SK-N-SH treated with all-trans-retinoic acid at 6 μM for 48 hours (cell line): ENCODE measurements at regions not wholly inside any gene's neighbourhood (a gene's known extent, or its start where the extent isn't known, plus 50 kb on each side); places are given as distances from the start of the nearest gene placed in this dataset.

Experiments used
- ARNTL ChIP-seq: fragments of 450-650 bp; formaldehyde crosslinking; IDR thresholded peaks from 2 replicates; pipeline ENCODE4 v1.5.0; 2020; ENCODE audit warnings: low read depth, mild to moderate bottlenecking, moderate library complexity, borderline replicate concordance
- BACH2 ChIP-seq: fragments of 250-450 bp; sonication (Bioruptor Pico); IDR thresholded peaks from 2 replicates; pipeline ENCODE4 v1.9.0; 2021; ENCODE audit warnings: mild to moderate bottlenecking, borderline replicate concordance
- CSRNP3 ChIP-seq: fragments of 250-450 bp; sonication (Bioruptor Pico); IDR thresholded peaks from 2 replicates; pipeline ENCODE4 v1.5.1; 2021; ENCODE audit warnings: mild to moderate bottlenecking, moderate library complexity
- ISL1 ChIP-seq: fragments of 250-450 bp; sonication (Bioruptor Pico); IDR thresholded peaks from 2 replicates; pipeline ENCODE4 v2.1.2; 2022; ENCODE audit warnings: mild to moderate bottlenecking, moderate library complexity
- TCF4 ChIP-seq: fragments of 250-450 bp; sonication (Bioruptor Pico); IDR thresholded peaks from 2 replicates; pipeline ENCODE4 v1.8.0; 2021; ENCODE audit warnings: mild to moderate bottlenecking, moderate library complexity, borderline replicate concordance
- TOX ChIP-seq: fragments of 250-450 bp; sonication (Bioruptor Pico); IDR thresholded peaks from 2 replicates; pipeline ENCODE4 v1.8.0; 2021; ENCODE audit warnings: mild to moderate bottlenecking, moderate library complexity, borderline replicate concordance
- ZFP3 ChIP-seq: fragments of 250-450 bp; sonication (Bioruptor Pico); IDR thresholded peaks from 2 replicates; pipeline ENCODE4 v1.5.0; 2020; ENCODE audit warnings: mild to moderate bottlenecking, moderate library complexity
- ZFP30 ChIP-seq: fragments of 450-650 bp; formaldehyde crosslinking; IDR thresholded peaks from 2 replicates; pipeline ENCODE4 v1.5.0; 2022; ENCODE audit warnings: mild to moderate bottlenecking, moderate library complexity
- ZNF565 ChIP-seq: fragments of 450-650 bp; formaldehyde crosslinking; conservative IDR thresholded peaks from 2 replicates; pipeline ENCODE4 v1.5.0; 2020; ENCODE audit warnings: low read depth, mild to moderate bottlenecking, moderate library complexity
- TF ChIP-seq, protein P1 (sequence below): fragments of 250-450 bp; sonication (Bioruptor Pico); IDR thresholded peaks from 2 replicates; pipeline ENCODE4 v1.5.1; 2020; ENCODE audit warnings: low read depth, mild to moderate bottlenecking, moderate library complexity

DNA sequence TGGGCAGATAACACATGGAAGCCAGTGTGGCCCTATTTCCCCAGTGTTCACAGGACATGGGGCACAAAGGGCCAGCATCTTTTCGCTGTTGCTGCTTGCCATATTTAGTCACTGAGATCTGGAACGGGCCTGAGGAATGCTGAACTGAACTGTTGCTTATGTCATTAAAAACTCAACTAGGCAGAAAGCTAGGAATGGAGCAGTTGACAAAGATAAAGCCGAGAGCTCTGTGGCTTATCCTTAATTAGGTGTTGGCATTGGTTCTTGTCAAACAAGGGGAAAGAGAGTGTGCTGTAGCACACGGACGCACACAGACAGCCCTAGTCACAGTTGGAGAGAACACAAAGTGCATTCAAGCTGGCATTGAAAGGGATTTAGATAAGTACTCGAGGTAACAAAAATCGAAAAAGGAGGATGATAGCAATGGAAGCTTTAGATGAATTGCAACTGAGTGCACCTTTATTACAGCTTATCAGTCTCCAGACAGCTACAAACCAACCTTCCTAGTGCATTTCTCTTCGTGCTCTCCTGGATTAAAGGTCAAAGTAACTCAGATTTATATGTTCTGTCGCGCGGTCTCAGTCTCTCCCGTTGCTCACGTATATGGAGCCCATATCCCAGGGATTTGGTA lies 450.2 kb upstream of the ZNF608 start:
- TF ChIP-seq, protein P1, sequence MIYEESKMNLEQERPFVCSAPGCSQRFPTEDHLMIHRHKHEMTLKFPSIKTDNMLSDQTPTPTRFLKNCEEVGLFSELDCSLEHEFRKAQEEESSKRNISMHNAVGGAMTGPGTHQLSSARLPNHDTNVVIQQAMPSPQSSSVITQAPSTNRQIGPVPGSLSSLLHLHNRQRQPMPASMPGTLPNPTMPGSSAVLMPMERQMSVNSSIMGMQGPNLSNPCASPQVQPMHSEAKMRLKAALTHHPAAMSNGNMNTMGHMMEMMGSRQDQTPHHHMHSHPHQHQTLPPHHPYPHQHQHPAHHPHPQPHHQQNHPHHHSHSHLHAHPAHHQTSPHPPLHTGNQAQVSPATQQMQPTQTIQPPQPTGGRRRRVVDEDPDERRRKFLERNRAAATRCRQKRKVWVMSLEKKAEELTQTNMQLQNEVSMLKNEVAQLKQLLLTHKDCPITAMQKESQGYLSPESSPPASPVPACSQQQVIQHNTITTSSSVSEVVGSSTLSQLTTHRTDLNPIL = no peak
- TF ChIP-seq ARNTL (CRISPR knock-in tag) (no peak), TCF4 (CRISPR knock-in tag) (no peak), ZNF565 (no peak), ZFP3 (CRISPR knock-in tag) (no peak), BACH2 (CRISPR knock-in tag) (no peak), ZFP30 (CRISPR knock-in tag) (no peak), ISL1 (no peak), TOX (no peak), CSRNP3 (CRISPR knock-in tag) (no peak)
